Heart right ventricle (tissue), 16 donors: ENCODE measurements at regions not wholly inside any gene's neighbourhood (a gene's known extent, or its start where the extent isn't known, plus 50 kb on each side); places are given as distances from the start of the nearest gene placed in this dataset.

Experiments
- ATAC-seq, 8 donors: fragments of 200-7000 bp; cut with Tn5 transposase; one replicate each; pipeline ENCODE4 v1.9.1; 2020; ENCODE audit warnings: mild to moderate bottlenecking in 8 of 8, moderate library complexity in 8 of 8, moderate number of reproducible peaks in 1 of 8
- DNase-seq, 2 donors: peaks; one replicate each; pipeline ENCODE4 v3.0.0-alpha.2; 2020
- H3K27ac ChIP-seq, 10 donors: fragments of 200-600 bp; sonication (generic) in 2 of 10; one replicate each; pipeline versions ENCODE4 v1.5.0 to v1.8.0; 2020 to 2022; ENCODE audit warnings: mild to moderate bottlenecking in 3 of 10
- H3K27me3 ChIP-seq, 7 donors: fragments of 200-600 bp; one replicate each; pipeline ENCODE4 v1.8.0; 2021 to 2022; ENCODE audit warnings: mild to moderate bottlenecking in 2 of 7
- H3K36me3 ChIP-seq, 9 donors: fragments of 200-600 bp; sonication (generic) in 1 of 9; one replicate each; pipeline versions ENCODE4 v1.5.0 to v1.8.0; 2020 to 2022; ENCODE audit warnings: mild to moderate bottlenecking in 2 of 9
- H3K4me1 ChIP-seq, 9 donors: fragments of 200-600 bp; sonication (generic) in 1 of 9; one replicate each; pipeline versions ENCODE4 v1.5.0 to v1.8.0; 2020 to 2022; ENCODE audit warnings: mild to moderate bottlenecking in 4 of 9
- H3K4me3 ChIP-seq, 10 donors: fragments of 200-600 bp; sonication (generic) in 2 of 10; one replicate each; pipeline versions ENCODE4 v1.5.0 to v1.8.0; 2020 to 2022; ENCODE audit warnings: mild to moderate bottlenecking in 7 of 10, moderate library complexity in 2 of 10
- H3K9me3 ChIP-seq, 11 donors: fragments of 200-600 bp in 10 of 11; sonication (generic) in 2 of 11; one replicate each; pipeline versions ENCODE4 v1.5.0 to v1.8.0; 2013 to 2022; ENCODE audit warnings: mild to moderate bottlenecking in 2 of 11, control low read depth in 1 of 11, moderate library complexity in 1 of 11
- WGBS, 2 donors: extraction: QIAGEN DNeasy Blood & Tissue Kit; methylation state at CpG; one replicate each; pipeline ENCODE4 v1.1.7; 2013; ENCODE audit warnings: inconsistent platforms in 1 of 2; 5-methylcytosine and 5-hydroxymethylcytosine counted together
- intact Hi-C, 10 donors: fragments of 100-400 bp; cut with DNase I; formaldehyde crosslinking; loops; one replicate each; pipeline versions ENCODE4 v1.11.1 to v1.14.2; 2022
- TF ChIP-seq, protein P1 (sequence below), 9 donors: fragments of 200-600 bp; sonication (generic) in 2 of 9; IDR thresholded peaks; one replicate each; pipeline versions ENCODE4 v1.5.0 to v1.8.0; 2021 to 2022; ENCODE audit warnings: antibody characterized with exemption in 9 of 9, mild to moderate bottlenecking in 5 of 9, moderate library complexity in 1 of 9
- donor health status: Arrhythmogenic right ventricular cardiomyopathy.
- donor health status: ischemic (EF 13 %, LVEDD 7.1; RV severe dilation, severe dysfunction).
- donor health status: healthy with polysubstance abuse.
- donor health status: DM: no; HTN: yes; CAD: no.
- donor health status: DM: no; HTN: no; CAD: no.
- donor health status: ischemic (EF 25% LVEDD 6.9; RV normal size, moderate dysfunction).
- donor health status: ischemic (EF 25% LVEDD 5.7; RV mildly dilated, moderate dysfunction).
- donor health status: healthy.
- donor health status: DM: yes; HTN: yes; CAD: no.
- donor health status: Ischemic cardiomyopathy.
- donor health status: ischemic (EF 35%, LVEDD 5.7; RV mildly dilated, moderate dysfunction).
- donor health status: nonischemic (EF 11% LVEDD 7.7; RV severe dilation, severe dysfunction).
- donor health status: DM: yes; HTN: yes; CAD: no.
- donor health status: PGD.
- donor health status: ischemic (EF 29% LVEDD 5.4; RV normal size, mild dysfunction).
- donor health status: nonischemic (EF 23%, LVEDD 6.1; RV moderate dilation, normal function).

DNA sequence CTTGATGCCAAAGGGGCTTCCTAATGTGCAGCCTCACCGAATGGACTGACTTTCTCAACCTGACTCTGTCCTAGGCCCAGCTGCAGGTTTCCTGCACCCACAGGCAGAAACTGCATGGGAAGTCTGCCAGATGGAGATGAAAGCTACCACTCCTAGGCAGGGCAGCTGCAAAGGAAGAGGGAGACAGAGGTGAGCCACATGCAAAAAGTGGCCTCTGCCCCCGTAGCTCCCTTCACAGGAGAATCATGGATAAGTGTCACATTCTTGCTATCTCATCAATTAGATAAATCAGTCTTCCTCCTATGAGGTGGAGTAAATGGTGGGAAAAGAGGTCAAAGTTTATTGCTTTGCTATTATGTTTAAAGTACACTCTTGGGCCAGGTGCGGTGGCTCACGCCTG lies 191.3 kb downstream of the ALDH8A1 start:
- no peaks in the 10 kb centered on the region for H3K36me3 ChIP-seq
- no peak overlapping the region for H3K4me3 ChIP-seq
- WGBS, 2 donors = 89 to 92% methylated on average over 4 of the region's 4 CpGs
- H3K9me3 ChIP-seq = no peaks in the 10 kb centered on the region
- intact Hi-C loops = no loop called here
- ATAC-seq = no peak
- TF ChIP-seq, protein P1, sequence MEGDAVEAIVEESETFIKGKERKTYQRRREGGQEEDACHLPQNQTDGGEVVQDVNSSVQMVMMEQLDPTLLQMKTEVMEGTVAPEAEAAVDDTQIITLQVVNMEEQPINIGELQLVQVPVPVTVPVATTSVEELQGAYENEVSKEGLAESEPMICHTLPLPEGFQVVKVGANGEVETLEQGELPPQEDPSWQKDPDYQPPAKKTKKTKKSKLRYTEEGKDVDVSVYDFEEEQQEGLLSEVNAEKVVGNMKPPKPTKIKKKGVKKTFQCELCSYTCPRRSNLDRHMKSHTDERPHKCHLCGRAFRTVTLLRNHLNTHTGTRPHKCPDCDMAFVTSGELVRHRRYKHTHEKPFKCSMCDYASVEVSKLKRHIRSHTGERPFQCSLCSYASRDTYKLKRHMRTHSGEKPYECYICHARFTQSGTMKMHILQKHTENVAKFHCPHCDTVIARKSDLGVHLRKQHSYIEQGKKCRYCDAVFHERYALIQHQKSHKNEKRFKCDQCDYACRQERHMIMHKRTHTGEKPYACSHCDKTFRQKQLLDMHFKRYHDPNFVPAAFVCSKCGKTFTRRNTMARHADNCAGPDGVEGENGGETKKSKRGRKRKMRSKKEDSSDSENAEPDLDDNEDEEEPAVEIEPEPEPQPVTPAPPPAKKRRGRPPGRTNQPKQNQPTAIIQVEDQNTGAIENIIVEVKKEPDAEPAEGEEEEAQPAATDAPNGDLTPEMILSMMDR (IDR thresholded peaks at IDR 0.05) = no peak
- no peaks in the 10 kb centered on the region for H3K27me3 ChIP-seq
- H3K27ac ChIP-seq = no peak overlapping the region
- DNase-seq = no peak
- H3K4me1 ChIP-seq = no peaks in the 10 kb centered on the region

DNA sequence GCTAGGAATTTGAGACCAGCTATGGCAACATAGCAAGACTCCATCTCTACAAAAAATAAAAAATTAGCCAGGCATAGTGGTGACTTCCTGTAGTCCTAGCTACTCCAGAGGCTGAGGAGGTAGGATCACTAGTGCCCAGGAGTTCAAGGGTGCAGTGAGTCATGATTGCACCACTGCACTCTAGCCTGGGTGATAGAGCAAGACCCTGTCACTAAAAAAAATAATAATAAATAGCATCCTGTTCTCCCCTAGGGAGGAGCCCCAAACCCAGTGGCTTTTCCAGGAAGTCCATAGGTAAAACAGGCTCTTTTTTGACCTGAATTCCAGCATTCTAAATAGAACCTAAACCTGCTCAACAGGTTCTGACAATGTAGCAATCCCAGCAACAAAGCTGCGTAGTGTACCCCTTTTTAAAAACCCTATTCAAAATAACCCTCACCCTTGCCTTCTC lies 192.0 kb downstream of the ALDH8A1 start:
- H3K27ac ChIP-seq = no peak overlapping the region
- DNase-seq = no peak
- no peaks in the 10 kb centered on the region for H3K36me3 ChIP-seq
- ATAC-seq = no peak
- no peaks in the 10 kb centered on the region for H3K9me3 ChIP-seq
- no peaks in the 10 kb centered on the region for H3K27me3 ChIP-seq
- no peaks in the 10 kb centered on the region for H3K4me1 ChIP-seq
- TF ChIP-seq, protein P1 (IDR thresholded peaks at IDR 0.05) = no peak
- WGBS, 2 donors = 90 to 100% methylated on average over 1 of the region's 1 CpG
- intact Hi-C loops = no loop called here
- no peak overlapping the region for H3K4me3 ChIP-seq

DNA sequence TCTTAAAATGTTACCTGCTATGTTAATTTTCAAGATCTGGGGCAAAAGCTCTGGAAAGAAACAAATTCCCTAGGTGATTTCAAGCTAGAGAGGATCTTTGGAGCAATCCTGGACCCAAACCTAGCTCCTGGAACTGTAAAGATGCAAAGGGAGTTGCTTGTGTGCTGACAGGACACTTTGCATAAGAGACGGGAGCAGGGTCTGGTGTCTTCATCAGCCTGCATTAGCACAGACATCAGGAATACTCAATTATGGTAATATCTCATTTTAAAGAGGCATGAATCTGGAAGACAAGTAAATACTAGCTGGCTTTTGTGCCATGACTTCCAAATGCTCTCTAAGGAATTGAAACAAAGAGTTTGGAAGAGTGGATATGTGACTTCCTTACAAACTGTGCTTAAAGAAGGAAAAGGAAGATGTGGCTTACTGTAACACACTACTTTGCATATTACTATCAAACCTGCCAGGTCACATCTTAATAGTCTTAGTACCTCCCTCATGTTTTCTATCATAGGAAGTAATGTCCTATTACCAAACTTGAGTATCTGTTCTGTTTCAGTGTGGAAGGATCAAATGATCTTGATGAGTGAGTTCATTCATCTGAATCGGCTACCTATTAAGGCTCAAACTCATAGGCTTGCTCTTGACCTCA lies 193.4 kb downstream of the ALDH8A1 start:
- no peak for DNase-seq
- Histone ChIP-seq H3K27ac (no peak overlapping the region), H3K36me3 (no peaks in the 10 kb centered on the region), H3K4me3 (no peak overlapping the region), H3K9me3 (no peaks in the 10 kb centered on the region), H3K27me3 (no peaks in the 10 kb centered on the region), H3K4me1 (no peaks in the 10 kb centered on the region)
- TF ChIP-seq, protein P1 (IDR thresholded peaks at IDR 0.05) = no peak
- WGBS, 2 donors = 85 to 88% methylated on average over 2 of the region's 2 CpGs
- intact Hi-C loops = no loop called here
- no peak for ATAC-seq

DNA sequence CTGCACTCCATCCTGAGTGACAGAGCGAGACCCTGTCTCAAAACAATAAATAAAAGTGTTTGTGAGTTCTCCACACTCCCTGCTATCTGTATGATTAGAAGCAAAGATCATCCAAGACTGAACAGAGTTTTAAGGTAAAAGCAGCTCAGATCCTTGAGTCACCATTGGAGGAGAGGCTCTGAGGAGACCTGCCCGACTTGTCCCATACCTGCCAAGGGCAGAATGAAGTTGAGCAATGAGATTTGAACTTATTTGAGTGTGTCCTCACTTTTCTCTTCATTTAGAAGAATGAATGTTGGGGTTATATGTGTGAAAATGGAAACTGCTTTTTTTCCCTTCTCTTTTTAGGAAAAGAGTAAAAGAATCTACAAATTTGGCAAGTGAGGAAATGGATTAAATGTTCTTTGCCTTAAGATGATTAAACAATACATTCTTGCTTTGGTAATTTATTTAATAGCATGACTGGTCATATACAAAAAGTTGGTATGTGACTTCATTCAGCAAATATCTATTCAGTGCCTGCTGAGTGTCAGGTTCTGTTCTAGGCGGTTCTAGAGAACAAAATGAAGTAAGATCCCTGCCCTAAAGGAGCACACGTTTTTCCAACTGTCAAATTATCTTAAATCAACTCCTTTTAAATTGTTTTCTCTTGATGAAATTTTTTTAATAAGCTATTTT lies 195.7 kb downstream of the ALDH8A1 start:
- intact Hi-C loops = no loop called here
- DNase-seq (no peak), ATAC-seq (no peak)
- H3K4me1 ChIP-seq = no peaks in the 10 kb centered on the region
- H3K36me3 ChIP-seq = no peaks in the 10 kb centered on the region
- TF ChIP-seq, protein P1 (IDR thresholded peaks at IDR 0.05) = no peak
- H3K27me3 ChIP-seq = no peaks in the 10 kb centered on the region
- H3K27ac ChIP-seq = no peak overlapping the region
- 82 to 91% methylated on average over 4 of the region's 4 CpGs for WGBS, 2 donors
- H3K4me3 ChIP-seq = no peak overlapping the region
- H3K9me3 ChIP-seq = no peaks in the 10 kb centered on the region
